ENCODE measurements at regions not wholly inside any gene's neighbourhood (a gene's known extent, or its start where the extent isn't known, plus 50 kb on each side); places are given as distances from the start of the nearest gene placed in this dataset.

GRCh38 chr10:121276046-121276445 lies 322.2 kb downstream of the FGFR2 start:
- no peak for TF ChIP-seq POLR2A (IDR thresholded peaks at IDR 0.05; ENCODE audit: extremely low read depth, insufficient read length)
- TF ChIP-seq CTCF (IDR thresholded peaks at IDR 0.05; ENCODE audit: low read depth, low read length), result no peak
- TF ChIP-seq MYC (IDR thresholded peaks at IDR 0.05; ENCODE audit: low read depth, low read length), result no peak
- peak; percentile 37; the same call in 1 of the 2 replicates for TF ChIP-seq MAX (IDR thresholded peaks at IDR 0.05; ENCODE audit: low read depth, low read length)
